NCI-H446 treated with DMSO at 0.1 percent for 48 hours (cell line): ENCODE measurements at regions not wholly inside any gene's neighbourhood (a gene's known extent, or its start where the extent isn't known, plus 50 kb on each side); places are given as distances from the start of the nearest gene placed in this dataset.
"Not testable (repeated sequence)": the region's sequence is repeated elsewhere in the genome, so short reads cannot be mapped to it uniquely, and the experiment has no call there.

Source experiments
- DNase-seq: peaks from one replicate; lab custom pipeline; 2025; lab: John Stamatoyannopoulos, UW

DNA sequence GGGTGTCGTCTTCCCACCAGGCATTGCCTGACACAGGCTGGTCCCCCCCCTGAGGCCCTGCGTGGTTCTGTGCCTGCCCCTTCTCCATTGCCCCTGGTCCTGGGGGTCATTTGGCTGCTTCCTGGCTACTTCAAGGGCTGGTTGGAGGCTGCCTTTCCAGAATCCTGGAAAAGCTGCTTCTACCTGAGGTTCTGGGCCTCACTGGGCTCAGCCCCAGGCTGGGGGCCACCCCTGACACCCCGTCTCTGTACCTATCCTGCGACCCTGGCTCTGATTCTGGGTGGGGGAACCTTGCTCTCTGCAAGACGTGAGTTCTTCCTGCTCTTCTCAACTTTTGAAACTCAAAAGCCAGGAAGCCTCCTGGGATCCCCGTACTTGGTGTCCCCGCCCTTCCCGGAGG lies 149.3 kb upstream of the PTPN1 start:
- no peak for DNase-seq

DNA sequence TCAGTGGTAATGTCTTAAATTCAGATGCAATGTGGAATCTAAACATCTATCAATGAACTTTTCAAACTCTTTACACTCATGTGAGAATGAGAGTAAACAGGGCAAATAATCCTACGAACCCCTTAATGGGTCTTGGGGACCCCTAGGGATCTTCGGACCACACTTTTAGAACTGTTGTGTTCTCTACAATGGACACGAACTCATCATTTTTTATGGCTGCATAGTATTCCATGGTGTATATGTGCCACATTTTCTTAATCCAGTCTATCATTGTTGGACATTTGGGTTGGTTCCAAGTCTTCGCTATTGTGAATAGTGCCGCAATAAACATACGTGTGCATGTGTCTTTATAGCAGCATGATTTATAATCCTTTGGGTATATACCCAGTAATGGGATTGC lies 148.0 kb upstream of the PTPN1 start:
- DNase-seq, result not testable (repeated sequence)

DNA sequence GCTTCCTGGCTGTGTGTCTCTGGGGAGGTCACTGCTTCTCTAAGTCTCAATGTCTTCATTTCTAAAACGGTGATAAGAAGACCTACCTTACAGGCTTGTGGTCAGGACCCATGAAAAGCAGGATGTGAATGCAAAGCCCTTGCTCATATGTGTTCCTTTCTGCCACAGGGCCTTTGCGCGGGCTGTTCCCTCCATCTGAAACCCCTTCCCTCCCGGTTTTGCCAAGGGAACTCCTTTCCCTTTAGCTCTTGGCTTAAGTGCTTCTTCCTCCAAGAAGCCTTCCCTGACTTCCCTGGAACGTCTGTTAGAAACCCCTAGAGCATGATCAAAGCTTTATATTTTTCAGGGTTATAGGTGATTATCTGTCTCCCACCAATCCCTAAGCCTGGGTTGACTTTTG lies 147.2 kb upstream of the PTPN1 start:
- no peak for DNase-seq

DNA sequence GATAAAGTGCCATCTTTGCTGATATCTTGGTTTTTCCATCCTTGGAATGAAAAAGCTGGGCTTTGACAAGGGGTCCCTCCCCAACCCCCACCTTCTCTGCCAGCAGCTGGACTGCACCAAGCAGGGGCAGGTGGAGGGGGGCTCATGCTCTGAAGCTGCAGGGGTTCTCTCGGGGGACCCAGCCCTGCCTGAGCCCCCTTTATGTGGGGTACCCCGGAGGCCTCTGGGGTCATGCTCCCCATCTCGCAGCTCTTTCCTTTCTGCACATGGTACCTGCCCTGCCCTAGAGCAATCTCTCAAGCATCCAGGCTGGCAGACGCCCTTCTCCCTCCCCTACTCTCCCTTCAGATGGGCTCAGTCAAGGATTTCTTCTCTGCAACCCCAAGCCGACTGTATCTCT lies 146.7 kb upstream of the PTPN1 start:
- no peak for DNase-seq

DNA sequence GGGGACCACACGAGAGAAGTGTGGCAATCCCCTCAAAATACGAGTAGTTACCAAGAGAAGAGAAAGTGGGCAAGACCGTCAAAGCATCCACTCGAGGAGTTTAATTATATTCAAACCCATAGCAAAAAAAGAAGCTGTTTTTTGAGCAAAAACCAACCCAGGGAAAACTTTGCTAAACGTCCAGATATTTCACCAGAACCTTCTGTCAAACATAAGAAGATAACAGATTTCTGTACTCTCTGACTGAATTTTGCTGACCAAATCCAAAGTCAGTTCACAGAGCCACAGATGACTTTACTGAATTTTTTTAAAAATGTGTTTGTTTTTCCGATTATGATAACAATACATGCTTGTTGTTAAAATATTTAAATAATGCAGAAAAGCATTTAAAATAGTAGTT lies 145.6 kb upstream of the PTPN1 start:
- DNase-seq, result no peak

DNA sequence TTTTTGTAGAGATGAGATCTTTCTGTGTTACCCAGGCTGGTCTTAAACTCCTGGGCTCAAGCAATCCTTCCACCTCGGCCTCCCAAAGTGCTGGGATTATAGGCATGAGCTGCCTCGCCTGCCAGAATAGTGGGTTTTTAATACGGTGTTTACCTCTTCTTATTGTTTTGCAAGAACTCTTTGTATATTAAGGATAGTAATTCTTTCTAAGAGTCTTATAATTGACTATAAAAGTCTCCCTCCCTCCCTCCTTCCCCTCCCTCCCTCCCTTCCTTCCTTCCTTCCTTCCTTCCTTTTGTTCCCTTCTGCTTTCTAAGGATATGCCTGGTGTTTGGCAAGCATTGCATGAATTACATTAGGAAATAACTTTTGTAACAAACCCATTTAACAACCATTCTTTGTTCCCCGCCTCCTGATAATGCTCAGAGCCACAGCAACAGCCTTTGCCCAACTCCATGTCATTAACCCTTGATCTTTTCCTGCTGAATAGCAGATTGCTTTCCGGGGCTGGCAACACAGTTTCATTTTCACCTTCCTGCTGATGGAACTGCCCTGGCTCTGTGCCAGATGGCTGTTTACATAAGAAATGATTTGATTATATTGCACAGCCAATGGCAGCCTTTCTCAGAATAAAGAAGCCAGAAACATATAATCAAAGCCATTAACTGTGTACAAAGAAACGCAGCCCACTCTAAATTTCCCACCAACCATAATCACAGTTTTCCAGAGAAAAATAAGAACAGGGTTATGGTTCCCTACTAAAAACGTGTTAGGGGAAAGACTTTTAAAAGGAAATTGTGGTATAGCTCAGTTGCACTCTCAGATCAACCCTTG lies 143.7 kb upstream of the PTPN1 start:
- peak; percentile 36 for DNase-seq

DNA sequence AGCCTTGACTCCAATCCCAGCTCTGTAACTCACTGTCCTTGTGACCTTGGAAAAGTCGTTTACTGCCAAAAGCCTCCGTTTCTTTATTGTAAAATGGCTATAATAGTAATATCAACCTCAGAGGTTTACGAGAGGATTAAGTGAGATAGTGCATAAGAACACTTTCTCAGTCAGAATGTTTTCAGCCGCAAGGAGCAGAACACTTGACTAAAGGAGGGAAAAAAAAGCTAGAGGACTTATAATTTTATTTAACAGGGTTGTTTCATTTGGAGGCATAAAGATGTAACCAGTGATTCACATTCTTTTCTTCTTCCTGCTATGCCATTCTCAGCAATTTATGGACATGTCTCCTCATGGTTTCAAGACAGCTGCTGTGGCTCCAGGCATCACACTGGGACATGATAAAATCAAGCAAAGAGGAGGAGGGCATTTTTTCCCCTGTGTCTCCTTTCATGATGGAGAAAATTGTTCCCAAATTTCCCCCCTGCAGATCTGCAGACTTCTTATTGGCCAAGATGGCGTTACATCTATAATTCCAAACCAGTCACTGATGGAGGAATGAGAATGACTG lies 143.0 kb upstream of the PTPN1 start:
- DNase-seq, result no peak

- DNase-seq, result no peak
Measured at GRCh38 chr20:50367739-50368375, 142.3 kb upstream of the PTPN1 start.

- no peak for DNase-seq
Measured at GRCh38 chr20:50368386-50368785, 141.8 kb upstream of the PTPN1 start.

DNA sequence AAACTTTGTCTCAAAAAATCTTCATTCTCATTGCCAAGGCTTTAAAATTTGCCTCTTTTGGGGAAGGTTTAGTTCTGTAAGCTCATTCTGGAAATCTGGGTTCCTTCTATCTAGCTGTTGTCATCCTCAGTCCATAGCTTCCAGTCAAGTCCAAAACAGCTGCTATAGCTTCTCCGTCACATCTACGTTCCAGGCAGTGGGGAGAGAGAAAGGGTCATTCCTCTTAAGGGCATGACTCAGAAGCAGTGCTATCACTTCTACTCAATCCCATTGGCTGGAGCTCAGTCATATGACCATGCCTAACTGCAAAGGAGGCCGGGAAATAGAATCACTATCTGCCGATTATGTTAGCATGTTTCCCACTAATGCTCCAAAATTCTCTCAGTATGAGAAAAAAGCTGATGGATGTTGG lies 141.4 kb upstream of the PTPN1 start:
- DNase-seq, result no peak

DNA sequence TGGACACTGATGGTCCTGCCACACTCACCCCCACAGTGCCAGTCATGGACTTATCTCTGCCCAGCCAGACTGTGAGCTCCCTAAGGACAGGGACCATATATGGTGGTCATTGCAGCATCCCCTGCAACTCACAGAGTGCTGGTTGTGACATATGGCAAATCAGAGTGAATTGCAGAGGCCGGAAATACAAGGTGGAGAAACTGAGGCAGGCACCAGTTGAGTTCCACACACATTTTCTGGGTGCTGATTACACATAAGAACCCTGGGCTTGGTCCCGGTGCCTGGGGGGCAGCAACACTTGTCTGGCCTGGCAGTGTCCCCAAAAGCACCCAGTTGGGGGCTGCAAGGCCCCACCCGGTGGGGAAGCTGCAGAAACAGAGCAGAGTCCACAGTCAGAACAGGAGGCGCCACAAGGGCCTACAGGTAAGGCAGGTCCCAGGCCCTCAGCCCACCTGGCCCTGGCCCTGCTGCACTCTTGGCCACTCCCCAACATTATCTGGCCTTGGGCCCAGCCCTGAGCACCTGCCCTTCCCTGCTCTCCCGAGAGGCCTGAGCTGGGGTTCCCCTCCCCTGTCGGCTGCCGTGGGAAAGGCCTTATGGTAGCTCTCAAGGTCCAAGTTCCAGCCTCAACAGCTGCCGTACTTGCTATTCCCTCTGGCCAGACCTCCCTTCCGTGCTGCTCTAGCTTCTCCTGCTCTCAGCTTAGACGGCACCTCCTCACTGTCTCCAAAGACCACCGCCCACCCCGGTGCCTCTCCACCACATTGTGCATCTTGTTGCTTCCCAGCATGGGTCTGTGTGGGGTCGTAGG lies 140.8 kb upstream of the PTPN1 start:
- DNase-seq, result no peak

DNA sequence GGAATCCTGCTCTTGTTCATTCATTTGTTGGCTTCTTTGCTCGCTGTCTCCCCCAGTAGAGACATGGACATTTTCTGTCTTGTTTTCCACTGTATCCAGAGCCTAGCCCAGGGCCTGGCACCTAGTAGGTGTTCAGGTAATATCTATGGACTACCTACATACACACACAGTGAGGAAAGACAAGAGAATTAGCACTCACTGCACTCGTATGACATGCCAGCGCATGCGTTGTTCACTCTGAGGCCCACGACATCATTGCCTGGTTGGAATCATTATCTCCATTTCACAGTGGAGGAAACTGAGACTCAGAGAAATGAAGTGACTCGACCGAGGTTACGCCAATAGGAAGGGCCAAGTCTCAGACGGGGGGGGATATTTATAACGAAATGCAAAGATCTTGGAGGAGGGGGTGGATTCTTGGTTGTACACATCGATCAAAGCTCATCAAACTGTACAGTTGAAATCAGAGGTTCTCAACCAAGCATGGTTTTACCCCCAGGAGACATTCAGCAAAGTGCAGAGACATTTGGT lies 140.1 kb upstream of the PTPN1 start:
- DNase-seq, result no peak

DNA sequence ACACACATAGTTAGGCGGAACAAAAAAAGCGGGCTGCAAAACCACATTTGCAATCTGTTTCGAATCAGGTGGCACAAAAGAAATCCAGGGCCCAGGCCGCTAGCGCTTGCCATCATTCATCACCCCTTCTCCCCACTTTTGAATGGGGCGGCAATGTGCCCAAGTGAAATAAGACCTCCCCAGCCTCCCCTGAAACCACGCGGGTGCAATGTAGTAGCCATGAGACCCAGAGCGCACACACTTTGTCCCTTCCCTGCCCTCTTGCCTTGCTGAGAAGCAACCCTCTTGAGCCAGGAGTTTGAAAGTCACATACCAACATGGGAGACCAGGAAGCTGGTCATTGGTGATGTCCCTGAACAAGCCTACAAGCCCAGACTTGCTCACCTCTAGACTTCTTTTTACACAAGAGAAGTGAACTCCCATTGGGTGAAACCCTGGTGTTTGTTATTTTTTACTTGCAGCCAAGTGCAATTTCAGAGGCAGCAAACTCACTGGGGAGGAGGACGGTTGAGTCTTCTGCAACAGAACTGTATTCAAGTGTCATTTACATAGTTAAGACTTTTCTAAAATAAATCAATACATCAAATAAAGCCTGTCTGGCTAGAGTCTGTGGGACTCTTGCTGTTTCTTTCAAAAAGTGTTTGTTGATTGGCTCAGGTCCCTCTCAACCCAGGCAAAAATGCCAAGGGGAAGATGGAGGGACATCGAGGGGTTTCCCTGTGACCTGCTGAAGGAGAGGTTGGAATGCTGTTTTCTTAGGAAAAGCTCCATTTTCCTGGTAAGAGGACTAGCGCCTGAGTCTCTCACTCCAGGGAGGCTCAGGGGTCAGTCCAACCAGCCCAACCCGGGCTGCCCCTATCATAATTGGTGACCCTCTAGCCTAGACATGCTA lies 138.1 kb upstream of the PTPN1 start:
- DNase-seq, result peak; percentile 18

DNA sequence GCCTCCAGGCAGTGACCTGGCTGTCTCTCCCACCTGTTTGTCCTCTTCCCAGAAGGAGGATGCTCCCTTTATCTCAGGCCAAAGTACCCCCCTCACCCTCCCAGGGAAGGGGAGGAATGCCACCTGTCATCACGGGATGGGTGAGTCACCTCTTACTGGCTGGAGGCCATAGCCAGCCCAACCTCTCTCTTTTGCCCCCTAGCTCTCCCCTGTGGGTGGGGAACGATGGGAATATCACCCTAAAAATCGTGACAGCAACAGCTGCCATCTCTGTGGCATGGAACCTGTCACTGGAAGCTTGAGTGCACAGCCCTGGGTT lies 137.5 kb upstream of the PTPN1 start:
- no peak for DNase-seq

DNA sequence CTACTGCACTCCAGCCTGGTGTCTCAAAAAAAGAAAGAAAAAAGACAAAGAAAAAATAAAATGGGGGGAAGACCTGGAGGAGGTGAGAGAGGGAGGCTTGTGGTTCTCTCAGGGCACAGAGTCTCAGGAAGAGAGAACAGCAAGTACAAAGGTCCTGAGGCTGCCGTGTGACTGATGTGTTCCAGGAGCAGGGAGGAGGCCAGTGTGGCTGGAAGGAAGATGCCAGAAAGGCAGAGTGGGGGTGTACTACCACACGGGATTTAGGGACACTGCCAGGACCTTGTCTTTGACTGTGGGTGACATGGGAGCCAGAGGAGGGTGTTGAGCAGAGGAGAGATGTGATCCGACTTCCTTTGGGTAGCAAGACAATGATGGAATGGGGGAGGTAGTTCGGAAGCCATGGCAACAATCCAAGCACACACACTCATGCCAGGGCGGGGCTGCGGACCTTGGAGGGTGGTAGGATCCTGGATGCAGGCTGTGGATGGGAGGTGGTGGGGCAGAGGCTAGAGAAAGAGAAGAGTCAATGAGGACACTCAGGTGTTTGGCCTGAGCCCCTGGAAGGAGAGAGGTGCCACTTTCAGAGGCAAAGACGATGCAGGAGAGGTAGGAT lies 136.4 kb upstream of the PTPN1 start:
- DNase-seq, result no peak

DNA sequence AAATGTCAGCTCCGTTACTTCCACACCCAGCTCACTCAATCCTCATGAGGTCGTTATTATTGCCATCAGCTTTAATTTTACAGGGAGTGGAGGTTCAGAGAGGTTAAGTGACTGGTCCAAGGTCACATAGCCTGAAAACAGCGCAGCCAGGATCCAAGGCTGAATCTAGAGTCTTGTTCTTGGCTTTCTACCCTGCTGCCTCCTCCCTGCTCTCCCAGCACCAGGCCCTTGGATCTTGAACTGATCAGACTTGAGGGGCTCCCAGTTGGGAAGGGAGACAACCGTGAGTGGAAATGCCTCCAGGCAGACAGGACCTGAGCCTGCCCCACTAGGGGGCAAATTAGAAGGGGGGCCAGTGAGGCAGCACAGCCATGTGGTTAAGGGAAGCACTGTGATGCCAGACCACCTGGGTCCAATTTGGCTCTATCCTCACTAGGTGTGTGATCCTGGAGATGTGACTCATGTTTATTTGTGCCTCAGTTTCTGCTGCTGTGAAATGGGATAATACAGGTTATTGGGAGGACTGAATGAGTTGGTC lies 135.6 kb upstream of the PTPN1 start:
- DNase-seq, result no peak

- no peak for DNase-seq
Measured at GRCh38 chr20:50376179-50376887, 133.8 kb upstream of the PTPN1 start.

DNA sequence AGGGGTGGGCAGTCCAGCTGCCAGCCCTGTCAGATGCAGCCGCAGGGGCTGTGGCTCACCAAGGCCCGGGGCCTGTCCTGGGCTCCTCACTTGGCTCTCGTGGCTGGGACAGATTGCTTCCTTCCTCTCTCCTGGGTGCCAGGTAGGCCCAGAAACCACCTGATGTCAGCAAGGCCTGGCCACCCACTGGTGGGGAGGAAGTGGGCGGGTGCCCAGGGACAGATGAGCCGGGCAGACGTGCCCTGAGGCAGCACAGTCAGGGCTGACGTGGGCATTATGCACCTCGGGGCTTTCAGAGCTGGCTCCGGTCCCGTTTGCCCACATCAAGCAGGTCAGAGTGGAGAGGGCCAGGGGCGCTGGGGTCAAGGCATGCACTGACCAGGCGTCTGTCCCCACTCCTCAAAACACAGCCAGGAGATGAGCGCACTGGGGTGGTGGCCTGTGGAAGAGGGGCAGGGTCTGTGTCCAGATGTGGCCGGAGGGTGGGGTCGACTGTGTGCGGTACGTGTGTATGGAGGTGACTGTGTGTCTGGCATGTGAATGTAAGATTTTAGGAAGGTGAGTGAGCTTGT lies 133.2 kb upstream of the PTPN1 start:
- no peak for DNase-seq

DNA sequence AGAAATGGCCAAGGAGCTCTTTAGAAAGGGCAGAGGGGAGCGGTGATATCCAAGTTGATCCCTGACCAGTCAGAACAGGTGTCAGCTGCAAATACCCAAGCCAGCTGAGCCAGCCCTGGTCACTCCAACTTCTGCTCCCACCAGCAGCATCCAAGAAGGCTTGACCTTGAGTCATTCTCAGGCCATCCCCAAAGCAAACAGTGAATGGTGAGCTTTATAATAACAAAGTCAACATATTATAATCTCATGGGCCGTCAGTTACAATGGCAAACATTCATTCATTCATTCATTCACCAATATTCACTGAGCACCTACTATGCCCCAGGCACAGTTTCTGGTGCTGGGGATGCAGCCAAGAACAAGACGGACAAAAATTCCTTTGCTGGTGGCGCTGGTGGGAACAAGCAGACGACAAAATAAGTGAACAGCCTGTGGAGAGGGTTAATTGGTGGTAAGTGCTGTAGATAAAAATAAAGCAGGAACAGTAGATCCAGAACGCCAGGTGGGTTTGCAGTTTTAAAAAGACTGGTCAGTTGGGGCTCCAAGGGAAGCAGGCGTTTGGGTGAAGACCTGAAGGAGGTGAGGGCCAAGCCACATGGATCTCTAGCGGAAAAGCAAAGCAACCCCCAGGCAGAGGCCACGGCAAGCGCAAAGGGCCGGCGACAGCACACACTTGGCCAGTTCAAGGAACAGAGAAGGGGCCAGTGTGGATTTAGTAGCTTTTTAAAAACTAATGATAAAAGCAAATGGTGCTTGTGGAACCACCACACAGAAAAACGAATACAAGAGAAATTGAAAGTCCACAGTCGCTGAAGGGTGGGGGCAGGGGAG lies 131.8 kb upstream of the PTPN1 start:
- DNase-seq, result no peak
